GM12864 (cell line): ENCODE measurements at regions not wholly inside any gene's neighbourhood (a gene's known extent, or its start where the extent isn't known, plus 50 kb on each side); places are given as distances from the start of the nearest gene placed in this dataset.

Experiments used
- DNase-seq: peaks from one replicate; pipeline ENCODE4 v3.0.0-alpha.2; 2011; ENCODE audit warnings: low read depth
- H3K4me3 ChIP-seq: 2 replicates; pipeline ENCODE4 v1.5.1; 2011; ENCODE audit warnings: mild to moderate bottlenecking, low read depth, low read length, control low read depth
- CTCF ChIP-seq: IDR thresholded peaks from 2 replicates; pipeline ENCODE4 v1.5.1; 2011; ENCODE audit warnings: low read depth, mild to moderate bottlenecking, moderate library complexity, low read length, control low read depth, inconsistent platforms; ENCODE audit errors: missing control alignments

GRCh38 chr11:28992996-28993395 lies 884.8 kb downstream of the METTL15 start:
- no peak for TF ChIP-seq CTCF
- H3K4me3 ChIP-seq: no peak overlapping the region
- DNase-seq: no peak

GRCh38 chr11:28984231-28984630 lies 876.0 kb downstream of the METTL15 start:
- TF ChIP-seq CTCF: no peak
- no peak for DNase-seq
- H3K4me3 ChIP-seq: no peak overlapping the region

GRCh38 chr11:28983780-28984179 lies 875.6 kb downstream of the METTL15 start:
- DNase-seq: no peak
- TF ChIP-seq CTCF: no peak

GRCh38 chr11:28981381-28981780 lies 873.2 kb downstream of the METTL15 start:
- no peak overlapping the region for H3K4me3 ChIP-seq
- no peak for TF ChIP-seq CTCF
- DNase-seq: no peak

More at GRCh38 chr11:28983780-28984179, 875.6 kb downstream of the METTL15 start:
- no peak overlapping the region for H3K4me3 ChIP-seq

- TF ChIP-seq CTCF: no peak
- DNase-seq: no peak
- H3K4me3 ChIP-seq: no peak overlapping the region
Observed at GRCh38 chr11:28976801-28977145, 868.6 kb downstream of the METTL15 start.

- DNase-seq: no peak
- TF ChIP-seq CTCF: no peak
Observed at GRCh38 chr11:28976012-28976800, 868.0 kb downstream of the METTL15 start.

GRCh38 chr11:28969832-28970231 lies 861.6 kb downstream of the METTL15 start:
- no peak overlapping the region for H3K4me3 ChIP-seq
- TF ChIP-seq CTCF: no peak
- no peak for DNase-seq

More at GRCh38 chr11:28976012-28976800, 868.0 kb downstream of the METTL15 start:
- no peak overlapping the region for H3K4me3 ChIP-seq
